ENCODE measurements at regions not wholly inside any gene's neighbourhood (a gene's known extent, or its start where the extent isn't known, plus 50 kb on each side); places are given as distances from the start of the nearest gene placed in this dataset.

DNA sequence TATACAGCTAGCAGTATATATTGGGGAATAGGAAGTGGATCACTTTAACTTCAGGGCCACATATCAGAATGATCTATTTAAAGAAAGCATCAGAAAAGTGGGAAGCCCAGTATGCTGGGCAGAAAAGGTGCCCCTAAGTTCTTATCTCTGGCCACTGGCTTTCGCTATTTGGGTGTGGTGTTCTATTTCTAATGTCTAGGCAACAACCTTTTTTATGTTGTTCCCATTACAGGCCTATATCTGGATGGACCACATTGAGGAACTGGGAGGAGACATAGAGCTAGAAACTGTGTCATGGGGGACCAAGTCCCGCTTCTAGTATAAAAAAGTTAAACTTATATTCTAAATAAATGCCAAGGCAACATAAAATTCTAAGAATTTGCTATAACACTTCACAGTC, 935.6 kb downstream of the PDHA2 start:
- H3K9me3 ChIP-seq (ENCODE audit: control insufficient read depth in 4 of 4, low read length in 3 of 4) = no peaks in the 10 kb centered on the region
- DNase-seq (ENCODE audit: low spot score) = no peak
- 74% methylated on average over 2 of the region's 2 CpGs for WGBS
- TF ChIP-seq EGR1 (IDR thresholded peaks at IDR 0.05; ENCODE audit: low read depth in 2 of 2) (no peak), RAD21 (IDR thresholded peaks at IDR 0.05) (no peak)
- H3K4me3 ChIP-seq (ENCODE audit: low read depth in 1 of 3, low read length in 3 of 3) = no peak overlapping the region
- no peaks in the 10 kb centered on the region for H3K27me3 ChIP-seq (ENCODE audit: control insufficient read depth in 4 of 4, insufficient read depth in 4 of 4, low read length in 3 of 4)
- no peaks in the 10 kb centered on the region for H3K4me1 ChIP-seq (ENCODE audit: control insufficient read depth in 4 of 4, insufficient read depth in 4 of 4, low read length in 3 of 4)
- H3K9ac ChIP-seq (ENCODE audit: low read depth in 1 of 2, low read length in 2 of 2) = no peak overlapping the region
- H3K27ac ChIP-seq (ENCODE audit: low read depth in 1 of 2, low read length in 2 of 2) = no peak overlapping the region
- no peaks in the 10 kb centered on the region for H3K36me3 ChIP-seq (ENCODE audit: control insufficient read depth in 4 of 4, insufficient read depth in 3 of 4, low read depth in 1 of 4, low read length in 3 of 4)

DNA sequence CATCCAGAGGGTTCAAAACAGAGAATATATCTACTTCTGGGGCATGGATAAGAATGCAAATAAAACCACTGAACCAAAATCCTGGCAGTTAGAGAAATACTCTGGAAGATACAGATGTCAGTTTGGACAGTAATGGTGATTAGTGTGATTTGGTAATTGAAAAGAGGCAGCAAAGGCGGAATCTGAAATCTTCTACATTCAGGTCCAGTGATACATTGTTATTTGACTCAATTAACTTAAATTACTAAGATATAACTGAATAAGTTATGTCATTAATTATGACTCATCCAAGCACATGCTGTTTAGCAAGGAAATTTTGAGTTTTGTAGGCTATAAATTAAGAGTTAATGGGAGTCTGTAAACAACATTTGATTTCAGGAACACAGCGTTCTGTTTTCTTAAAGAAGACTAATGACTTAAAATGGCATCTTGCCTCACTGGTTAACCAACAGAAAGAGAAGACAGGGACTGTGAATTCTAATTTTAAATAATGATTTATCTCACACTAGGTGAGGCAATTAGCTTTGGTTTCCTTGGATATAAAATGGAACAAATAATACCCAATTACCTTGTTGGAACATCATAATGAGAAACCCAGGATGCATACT, 937.1 kb downstream of the PDHA2 start:
- DNase-seq (ENCODE audit: low spot score) = no peak
- Histone ChIP-seq H3K27me3 (ENCODE audit: control insufficient read depth in 4 of 4, insufficient read depth in 4 of 4, low read length in 3 of 4) (no peaks in the 10 kb centered on the region), H3K4me1 (ENCODE audit: control insufficient read depth in 4 of 4, insufficient read depth in 4 of 4, low read length in 3 of 4) (no peaks in the 10 kb centered on the region), H3K36me3 (ENCODE audit: control insufficient read depth in 4 of 4, insufficient read depth in 3 of 4, low read depth in 1 of 4, low read length in 3 of 4) (no peaks in the 10 kb centered on the region), H3K4me3 (ENCODE audit: low read depth in 1 of 3, low read length in 3 of 3) (no peak overlapping the region), H3K27ac (ENCODE audit: low read depth in 1 of 2, low read length in 2 of 2) (no peak overlapping the region), H3K9ac (ENCODE audit: low read depth in 1 of 2, low read length in 2 of 2) (no peak overlapping the region), H3K9me3 (ENCODE audit: control insufficient read depth in 4 of 4, low read length in 3 of 4) (no peaks in the 10 kb centered on the region)
- TF ChIP-seq TAF1 (conservative IDR thresholded peaks at IDR 0.05) (no peak), FOXA1 (IDR thresholded peaks at IDR 0.05) (no peak), RAD21 (IDR thresholded peaks at IDR 0.05) (no peak), HNF4A (conservative IDR thresholded peaks at IDR 0.05) (no peak), GABPA (IDR thresholded peaks at IDR 0.05 in 1 of 2, conservative IDR thresholded peaks at IDR 0.05 in 1 of 2) (no peak), REST (IDR thresholded peaks at IDR 0.05) (no peak), FOXA2 (IDR thresholded peaks at IDR 0.05) (no peak), HNF4G (IDR thresholded peaks at IDR 0.05) (no peak)
- WGBS = 74% methylated on average over 2 of the region's 2 CpGs

DNA sequence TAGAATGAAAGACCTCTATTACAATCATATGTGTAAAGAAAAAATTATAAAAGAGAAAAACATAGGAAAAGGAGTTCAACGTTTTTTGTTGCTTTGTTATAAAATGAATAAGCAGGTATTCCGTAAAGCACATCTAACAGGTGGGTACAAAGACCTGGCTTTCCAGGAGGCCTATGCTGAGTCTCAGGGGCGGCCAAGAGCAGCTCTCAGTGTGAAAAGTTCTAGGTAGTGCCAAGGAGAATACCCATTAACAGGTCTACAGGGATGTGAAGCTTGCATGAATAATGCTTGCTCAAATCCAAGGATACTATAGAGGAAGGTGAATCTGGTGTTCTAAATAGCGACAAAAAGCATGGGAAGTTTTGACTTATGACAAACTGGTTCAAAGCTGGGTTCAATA, 944.4 kb downstream of the PDHA2 start:
- no peaks in the 10 kb centered on the region for H3K27me3 ChIP-seq (ENCODE audit: control insufficient read depth in 4 of 4, insufficient read depth in 4 of 4, low read length in 3 of 4)
- H3K9me3 ChIP-seq (ENCODE audit: control insufficient read depth in 4 of 4, low read length in 3 of 4) = no peaks in the 10 kb centered on the region
- no peaks in the 10 kb centered on the region for H3K36me3 ChIP-seq (ENCODE audit: control insufficient read depth in 4 of 4, insufficient read depth in 3 of 4, low read depth in 1 of 4, low read length in 3 of 4)
- no peak overlapping the region for H3K4me3 ChIP-seq (ENCODE audit: low read depth in 1 of 3, low read length in 3 of 3)
- DNase-seq (ENCODE audit: low spot score) = no peak
- no peaks in the 10 kb centered on the region for H3K4me1 ChIP-seq (ENCODE audit: control insufficient read depth in 4 of 4, insufficient read depth in 4 of 4, low read length in 3 of 4)
- no peak overlapping the region for H3K27ac ChIP-seq (ENCODE audit: low read depth in 1 of 2, low read length in 2 of 2)
- no peak for TF ChIP-seq RAD21 (IDR thresholded peaks at IDR 0.05)
- TF ChIP-seq NR2F2 (IDR thresholded peaks at IDR 0.05) = no peak
- TF ChIP-seq HNF4A (conservative IDR thresholded peaks at IDR 0.05) = no peak
- TF ChIP-seq CTCF (IDR thresholded peaks at IDR 0.05; ENCODE audit: low read depth, low read length, missing input control) = no peak
- no peak for TF ChIP-seq JUND (IDR thresholded peaks at IDR 0.05)
- no peak for TF ChIP-seq RXRA (IDR thresholded peaks at IDR 0.05)
- TF ChIP-seq, protein P1, sequence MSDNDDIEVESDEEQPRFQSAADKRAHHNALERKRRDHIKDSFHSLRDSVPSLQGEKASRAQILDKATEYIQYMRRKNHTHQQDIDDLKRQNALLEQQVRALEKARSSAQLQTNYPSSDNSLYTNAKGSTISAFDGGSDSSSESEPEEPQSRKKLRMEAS (IDR thresholded peaks at IDR 0.05) = no peak
- TF ChIP-seq SP1 (IDR thresholded peaks at IDR 0.05) = no peak
- no peak for TF ChIP-seq FOXA2 (IDR thresholded peaks at IDR 0.05)
- TF ChIP-seq EGR1 (IDR thresholded peaks at IDR 0.05; ENCODE audit: low read depth in 2 of 2) = no peak
- TF ChIP-seq TAF1 (conservative IDR thresholded peaks at IDR 0.05) = no peak
- H3K9ac ChIP-seq (ENCODE audit: low read depth in 1 of 2, low read length in 2 of 2) = no peak overlapping the region
- 63% methylated on average over 4 of the region's 4 CpGs for WGBS

All from liver (tissue), 8 donors.